B cell (primary cell): ENCODE measurements at regions not wholly inside any gene's neighbourhood (a gene's known extent, or its start where the extent isn't known, plus 50 kb on each side); places are given as distances from the start of the nearest gene placed in this dataset.

Experiments
- ATAC-seq: fragments of 200-7000 bp; cut with Tn5 transposase; one replicate; pipeline ENCODE4 v1.10.0; 2021; ENCODE audit warnings: low read depth, mild to moderate bottlenecking, moderate number of reproducible peaks, moderate library complexity
- CTCF ChIA-PET: fragments of 350-600 bp; sonication (Branson Sonifier 250); formaldehyde crosslinking; loops from one replicate; lab custom pipeline; 2021; ENCODE audit warnings: antibody characterized with exemption, inconsistent platforms; lab: Charles Lee
- POLR2A ChIA-PET: fragments of 350-600 bp; sonication (Branson Sonifier 250); formaldehyde crosslinking; loops from one replicate; lab custom pipeline; 2021; ENCODE audit warnings: antibody characterized with exemption; lab: Charles Lee
- DNase-seq: peaks from one replicate; pipeline ENCODE4 v3.0.0; 2013
- H2AFZ ChIP-seq: 2 replicates; pipeline ENCODE4 v1.6.1; 2012; ENCODE audit warnings: mild to moderate bottlenecking, low read depth, low read length; ENCODE audit not compliant: insufficient read depth, poor library complexity, severe bottlenecking
- H3K27ac ChIP-seq, 2 donors: 1 replicate in 1 of 2; 2 replicates in 1 of 2; pipeline ENCODE4 v1.5.1; 2012 to 2013; ENCODE audit warnings: low read length in 2 of 2, mild to moderate bottlenecking in 2 of 2, moderate library complexity in 1 of 2
- H3K27me3 ChIP-seq, 4 experiments: fragments of 200-600 bp in 1 of 4; sonication (generic) in 1 of 4; replicated peaks in 1 of 4; 1 replicate in 2 of 4; 2 replicates in 2 of 4; pipeline versions ENCODE4 v1.6.1 to v1.7.0; 2013 to 2016; ENCODE audit warnings: low read length in 3 of 4, mild to moderate bottlenecking in 2 of 4, mixed read lengths in 1 of 4, moderate library complexity in 1 of 4; ENCODE audit not compliant: insufficient read depth in 4 of 4, control insufficient read depth in 3 of 4; ENCODE audit errors: control extremely low read depth in 1 of 4
- H3K36me3 ChIP-seq, 2 experiments: replicated peaks in 1 of 2; 1 replicate in 1 of 2; 2 replicates in 1 of 2; pipeline versions ENCODE4 v1.6.1 to v1.7.1; 2013; ENCODE audit warnings: low read length in 1 of 2; ENCODE audit not compliant: insufficient read depth in 2 of 2, control insufficient read depth in 1 of 2; ENCODE audit errors: control extremely low read depth in 1 of 2, extremely low read depth in 1 of 2
- H3K4me1 ChIP-seq, 2 donors: fragments of 200-600 bp in 1 of 2; sonication (generic) in 1 of 2; 1 replicate in 1 of 2; 2 replicates in 1 of 2; pipeline versions ENCODE4 v1.5.1 to v1.6.1; 2013 to 2017; ENCODE audit warnings: low read length in 2 of 2; ENCODE audit not compliant: control insufficient read depth in 2 of 2, insufficient read depth in 2 of 2
- H3K4me2 ChIP-seq: replicated peaks from 2 replicates; pipeline ENCODE3; 2012; ENCODE audit warnings: mild to moderate bottlenecking, low read depth, low read length; ENCODE audit not compliant: poor library complexity, severe bottlenecking
- H3K4me3 ChIP-seq, 5 experiments: fragments of 200-600 bp in 1 of 5; sonication (generic) in 1 of 5; 1 replicate in 3 of 5; 2 replicates in 2 of 5; pipeline versions ENCODE4 v1.5.1 to v1.7.0; 2011 to 2016; ENCODE audit warnings: low read length in 4 of 5, mild to moderate bottlenecking in 4 of 5, low read depth in 2 of 5, control low read depth in 1 of 5, moderate library complexity in 1 of 5; ENCODE audit not compliant: insufficient read depth in 1 of 5; ENCODE audit errors: control extremely low read depth in 1 of 5, extremely low read depth in 1 of 5
- H3K79me2 ChIP-seq: fragments of 200-600 bp; sonication (generic); one replicate; pipeline ENCODE4 v1.6.0; 2016; ENCODE audit warnings: low read length; ENCODE audit not compliant: control insufficient read depth, insufficient read depth
- H3K9ac ChIP-seq: fragments of 200-600 bp; sonication (generic); 2 replicates; pipeline ENCODE4 v1.6.1; 2017; ENCODE audit warnings: mild to moderate bottlenecking, low read length, moderate library complexity
- H3K9me3 ChIP-seq, 3 donors: one replicate each; pipeline versions ENCODE4 v1.6.1 to v1.7.1; 2013; ENCODE audit warnings: low read length in 2 of 3; ENCODE audit not compliant: control insufficient read depth in 2 of 3, insufficient read depth in 1 of 3; ENCODE audit errors: control extremely low read depth in 1 of 3
- H4K20me1 ChIP-seq: 2 replicates; pipeline ENCODE4 v1.6.0; 2012; ENCODE audit warnings: mild to moderate bottlenecking, low read length; ENCODE audit not compliant: insufficient read depth, control insufficient read depth, poor library complexity, severe bottlenecking
- H3K27ac Mint-ChIP-seq: one replicate; pipeline ENCODE4 v1.8.0; 2021; ENCODE audit warnings: mixed read lengths
- H3K27me3 Mint-ChIP-seq: one replicate; pipeline ENCODE4 v1.8.0; 2021; ENCODE audit warnings: mixed read lengths
- H3K4me1 Mint-ChIP-seq: one replicate; pipeline ENCODE4 v1.8.0; 2021; ENCODE audit warnings: mixed read lengths
- H3K4me3 Mint-ChIP-seq: one replicate; pipeline ENCODE4 v1.8.0; 2021; ENCODE audit warnings: mixed read lengths
- H3K9me3 Mint-ChIP-seq: one replicate; pipeline ENCODE4 v1.8.0; 2022; ENCODE audit warnings: mixed read lengths; ENCODE audit not compliant: insufficient read depth
- EZH2 ChIP-seq: IDR thresholded peaks from 2 replicates; pipeline ENCODE4 v1.6.1; 2012; ENCODE audit warnings: borderline replicate concordance, low read depth, mild to moderate bottlenecking, moderate library complexity, low read length; ENCODE audit not compliant: insufficient read depth, poor library complexity, severe bottlenecking
- WGBS: methylation state at CpG from one replicate; pipeline ENCODE4 v1.1.5; 2013; ENCODE audit warnings: missing lambda C conversion rate; ENCODE audit not compliant: insufficient coverage; 5-methylcytosine and 5-hydroxymethylcytosine counted together
- intact Hi-C: fragments of 100-400 bp; cut with micrococcal nuclease; formaldehyde crosslinking; loops from one replicate; pipeline ENCODE4 v1.10.0; 2022
- TF ChIP-seq, protein P1 (sequence below): fragments of 200-600 bp; IDR thresholded peaks from one replicate; pipeline ENCODE4 v1.8.0; 2022; ENCODE audit warnings: antibody characterized with exemption, mild to moderate bottlenecking

GRCh38 chr6:22670605-22671004, 101.2 kb downstream of the HDGFL1 start:
- Mint-ChIP-seq H3K4me1 (peaks cover 1% of the 10 kb centered on the region), H3K4me3 (no peak overlapping the region), H3K27ac (no peak overlapping the region), H3K9me3 (no peaks in the 10 kb centered on the region), H3K27me3 (no peaks in the 10 kb centered on the region)
- no peaks in the 10 kb centered on the region for H3K27me3 ChIP-seq
- H3K4me1 ChIP-seq: no peaks in the 10 kb centered on the region
- no peak overlapping the region for H3K9ac ChIP-seq
- H3K79me2 ChIP-seq: no peaks in the 10 kb centered on the region
- POLR2A ChIA-PET: no interaction called here
- TF ChIP-seq, protein P1, sequence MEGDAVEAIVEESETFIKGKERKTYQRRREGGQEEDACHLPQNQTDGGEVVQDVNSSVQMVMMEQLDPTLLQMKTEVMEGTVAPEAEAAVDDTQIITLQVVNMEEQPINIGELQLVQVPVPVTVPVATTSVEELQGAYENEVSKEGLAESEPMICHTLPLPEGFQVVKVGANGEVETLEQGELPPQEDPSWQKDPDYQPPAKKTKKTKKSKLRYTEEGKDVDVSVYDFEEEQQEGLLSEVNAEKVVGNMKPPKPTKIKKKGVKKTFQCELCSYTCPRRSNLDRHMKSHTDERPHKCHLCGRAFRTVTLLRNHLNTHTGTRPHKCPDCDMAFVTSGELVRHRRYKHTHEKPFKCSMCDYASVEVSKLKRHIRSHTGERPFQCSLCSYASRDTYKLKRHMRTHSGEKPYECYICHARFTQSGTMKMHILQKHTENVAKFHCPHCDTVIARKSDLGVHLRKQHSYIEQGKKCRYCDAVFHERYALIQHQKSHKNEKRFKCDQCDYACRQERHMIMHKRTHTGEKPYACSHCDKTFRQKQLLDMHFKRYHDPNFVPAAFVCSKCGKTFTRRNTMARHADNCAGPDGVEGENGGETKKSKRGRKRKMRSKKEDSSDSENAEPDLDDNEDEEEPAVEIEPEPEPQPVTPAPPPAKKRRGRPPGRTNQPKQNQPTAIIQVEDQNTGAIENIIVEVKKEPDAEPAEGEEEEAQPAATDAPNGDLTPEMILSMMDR: no peak
- TF ChIP-seq EZH2: no peak
- no peaks in the 10 kb centered on the region for H3K36me3 ChIP-seq
- H3K4me3 ChIP-seq: no peak overlapping the region
- no CpG with 5 or more reads among the region's 4 CpGs for WGBS
- H3K4me2 ChIP-seq: no peak overlapping the region
- no peaks in the 10 kb centered on the region for H3K9me3 ChIP-seq
- no peak for ATAC-seq
- H3K27ac ChIP-seq: no peak overlapping the region
- CTCF ChIA-PET: no interaction called here
- intact Hi-C loops: no loop called here
- DNase-seq: no peak
- no peaks in the 10 kb centered on the region for H4K20me1 ChIP-seq
- no peak overlapping the region for H2AFZ ChIP-seq

DNA sequence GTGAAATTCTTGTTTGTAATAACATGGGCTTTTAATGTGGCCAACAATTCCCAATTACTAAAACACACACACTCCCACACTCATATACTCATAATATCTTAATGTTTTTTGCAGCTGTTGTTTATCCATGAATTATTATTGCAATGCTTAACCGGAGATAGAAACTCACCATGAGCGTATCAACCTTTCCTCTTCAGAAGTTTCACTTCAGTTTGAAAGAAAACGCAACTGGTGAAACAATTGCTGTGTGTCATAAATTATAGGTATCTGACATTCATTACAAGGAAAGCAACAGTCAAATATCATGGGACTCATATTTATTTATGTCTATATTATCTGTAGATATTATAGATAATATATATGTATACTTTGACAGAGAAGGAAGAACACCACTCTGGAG, 104.1 kb downstream of the HDGFL1 start:
- Histone ChIP-seq H4K20me1 (no peaks in the 10 kb centered on the region), H3K4me1 (no peaks in the 10 kb centered on the region), H3K4me2 (no peak overlapping the region), H3K9me3 (no peaks in the 10 kb centered on the region), H3K9ac (no peak overlapping the region), H3K36me3 (no peaks in the 10 kb centered on the region), H3K27ac (no peak overlapping the region), H3K4me3 (no peak overlapping the region), H2AFZ (no peak overlapping the region), H3K79me2 (no peaks in the 10 kb centered on the region), H3K27me3 (no peaks in the 10 kb centered on the region)
- no peaks in the 10 kb centered on the region for H3K27me3 Mint-ChIP-seq
- no peak overlapping the region for H3K27ac Mint-ChIP-seq
- intact Hi-C loops: no loop called here
- ChIA-PET POLR2A (no interaction called here), CTCF (no interaction called here)
- no peak for TF ChIP-seq EZH2
- TF ChIP-seq, protein P1: no peak
- ATAC-seq (no peak), DNase-seq (no peak)
- peaks cover 1% of the 10 kb centered on the region for H3K4me1 Mint-ChIP-seq
- no peaks in the 10 kb centered on the region for H3K9me3 Mint-ChIP-seq
- no peak overlapping the region for H3K4me3 Mint-ChIP-seq
- WGBS: no CpG with 5 or more reads among the region's 3 CpGs
